DOHH2 (cell line): ENCODE measurements at regions not wholly inside any gene's neighbourhood (a gene's known extent, or its start where the extent isn't known, plus 50 kb on each side); places are given as distances from the start of the nearest gene placed in this dataset.
"Not testable (repeated sequence)": the region's sequence is repeated elsewhere in the genome, so short reads cannot be mapped to it uniquely, and the experiment has no call there.

Source experiments
- H3F3A ChIP-seq: fragments of 200-600 bp; sonication (generic), shearing (Covaris generic); 2 replicates; pipeline ENCODE4 v1.6.0; 2016; ENCODE audit warnings: antibody characterized with exemption, mild to moderate bottlenecking; ENCODE audit not compliant: control insufficient read depth, insufficient read depth
- H3K27ac ChIP-seq: fragments of 200-600 bp; sonication (generic); 2 replicates; pipeline ENCODE4 v1.5.1; 2014; ENCODE audit warnings: low read depth, mild to moderate bottlenecking, low read length, moderate library complexity
- H3K27me3 ChIP-seq: fragments of 200-600 bp; sonication (generic); 2 replicates; pipeline ENCODE4 v1.6.1; 2014; ENCODE audit warnings: mild to moderate bottlenecking, low read length, mixed read lengths; ENCODE audit not compliant: control insufficient read depth
- H3K36me3 ChIP-seq: fragments of 200-600 bp; sonication (generic); 2 replicates; pipeline ENCODE4 v1.6.1; 2014; ENCODE audit warnings: mild to moderate bottlenecking, low read length, moderate library complexity, mixed read lengths; ENCODE audit not compliant: control insufficient read depth
- H3K4me1 ChIP-seq: fragments of 200-600 bp; sonication (generic); 2 replicates; pipeline ENCODE4 v1.6.1; 2014; ENCODE audit warnings: mild to moderate bottlenecking, low read length, mixed read lengths; ENCODE audit not compliant: control insufficient read depth
- H3K4me2 ChIP-seq: fragments of 200-600 bp; sonication (generic); 2 replicates; pipeline ENCODE4 v1.6.0; 2014; ENCODE audit warnings: mild to moderate bottlenecking, low read length, moderate library complexity
- H3K4me3 ChIP-seq: fragments of 200-600 bp; sonication (generic); 2 replicates; pipeline ENCODE4 v1.5.1; 2014; ENCODE audit warnings: mild to moderate bottlenecking, low read length, mixed read lengths
- H3K79me2 ChIP-seq: fragments of 200-600 bp; sonication (generic); 2 replicates; pipeline ENCODE4 v1.6.1; 2014; ENCODE audit warnings: mild to moderate bottlenecking, low read length, mixed read lengths; ENCODE audit not compliant: control insufficient read depth
- H3K9me2 ChIP-seq: fragments of 200-600 bp; sonication (generic); replicated peaks from 2 replicates; pipeline ENCODE4 v1.6.1; 2014; ENCODE audit warnings: mild to moderate bottlenecking, low read length, mixed read lengths; ENCODE audit not compliant: control insufficient read depth
- H3K9me3 ChIP-seq: fragments of 200-600 bp; sonication (generic); 2 replicates; pipeline ENCODE4 v1.6.1; 2014; ENCODE audit warnings: antibody characterized with exemption, low read length, mixed read lengths; ENCODE audit not compliant: control insufficient read depth, insufficient read depth
- H4K20me1 ChIP-seq: fragments of 200-600 bp; sonication (generic); 2 replicates; pipeline ENCODE4 v1.6.0; 2014; ENCODE audit warnings: low read depth, mild to moderate bottlenecking, antibody characterized with exemption, low read length, moderate library complexity; ENCODE audit not compliant: control insufficient read depth, insufficient read depth
- CTCF ChIP-seq: fragments of 200-600 bp; sonication (generic); IDR thresholded peaks from one replicate; pipeline ENCODE4 v1.5.1; 2014; ENCODE audit warnings: antibody characterized with exemption, mild to moderate bottlenecking, low read depth, low read length; ENCODE audit not compliant: poor library complexity, severe bottlenecking
- EZH2phosphoT487 ChIP-seq: fragments of 200-600 bp; sonication (generic); IDR thresholded peaks from 2 replicates; pipeline ENCODE4 v1.6.1; 2017; ENCODE audit warnings: borderline replicate concordance, mild to moderate bottlenecking, antibody characterized with exemption, low read length, moderate library complexity, mixed read lengths

GRCh38 chr2:175256806-175257585, 75.5 kb upstream of the ATP5MC3 start:
- Histone ChIP-seq H3K4me3 (no peak overlapping the region), H3K4me2 (no peak overlapping the region), H3K79me2 (no peaks in the 10 kb centered on the region), H3K36me3 (no peaks in the 10 kb centered on the region), H3K4me1 (no peaks in the 10 kb centered on the region), H3F3A (no peaks in the 10 kb centered on the region), H3K9me2 (no peaks in the 10 kb centered on the region), H3K9me3 (no peaks in the 10 kb centered on the region), H4K20me1 (no peaks in the 10 kb centered on the region), H3K27ac (no peak overlapping the region), H3K27me3 (no peaks in the 10 kb centered on the region; the same call in 1 of the 2 replicates)
- no peak for TF ChIP-seq EZH2phosphoT487
- TF ChIP-seq CTCF, result no peak

- H3K4me1 ChIP-seq, H3K4me3 ChIP-seq, H3K79me2 ChIP-seq, H4K20me1 ChIP-seq, H3K27ac ChIP-seq, H3K27me3 ChIP-seq, H3K9me2 ChIP-seq, H3F3A ChIP-seq, H3K9me3 ChIP-seq, H3K36me3 ChIP-seq, H3K4me2 ChIP-seq: not testable (repeated sequence)
Measured at GRCh38 chr2:175256391-175256790, 74.9 kb upstream of the ATP5MC3 start.

GRCh38 chr2:175253871-175254270, 72.4 kb upstream of the ATP5MC3 start:
- TF ChIP-seq CTCF (no peak), EZH2phosphoT487 (no peak)
- Histone ChIP-seq H3K4me2 (no peak overlapping the region), H3K9me2 (no peaks in the 10 kb centered on the region), H3F3A (no peaks in the 10 kb centered on the region), H3K4me3 (no peak overlapping the region), H3K9me3 (no peaks in the 10 kb centered on the region), H3K4me1 (no peaks in the 10 kb centered on the region), H3K27ac (no peak overlapping the region), H4K20me1 (no peaks in the 10 kb centered on the region), H3K27me3 (peaks cover 3% of the 10 kb centered on the region), H3K79me2 (no peaks in the 10 kb centered on the region), H3K36me3 (no peaks in the 10 kb centered on the region)

GRCh38 chr2:175251425-175252041, 70.0 kb upstream of the ATP5MC3 start:
- H3K4me2 ChIP-seq, result no peak overlapping the region
- H3K4me1 ChIP-seq, result no peaks in the 10 kb centered on the region
- H3K36me3 ChIP-seq, result no peaks in the 10 kb centered on the region
- no peak overlapping the region for H3K4me3 ChIP-seq
- H3K9me3 ChIP-seq, result no peaks in the 10 kb centered on the region
- peak; percentile 70 for TF ChIP-seq CTCF
- TF ChIP-seq EZH2phosphoT487, result no peak
- H3K27me3 ChIP-seq, result peaks cover 6% of the 10 kb centered on the region
- H3K9me2 ChIP-seq, result no peaks in the 10 kb centered on the region
- H3F3A ChIP-seq, result no peaks in the 10 kb centered on the region
- no peaks in the 10 kb centered on the region for H3K79me2 ChIP-seq
- H3K27ac ChIP-seq, result no peak overlapping the region
- no peaks in the 10 kb centered on the region for H4K20me1 ChIP-seq
